Prostate gland (tissue), 2 donors: ENCODE measurements at regions not wholly inside any gene's neighbourhood (a gene's known extent, or its start where the extent isn't known, plus 50 kb on each side); places are given as distances from the start of the nearest gene placed in this dataset.

Experiments
- POLR2AphosphoS5 ChIP-seq: sonication (generic); formaldehyde crosslinking; IDR thresholded peaks from one replicate; pipeline ENCODE4 v1.6.1; 2017; ENCODE audit warnings: antibody characterized with exemption
- TF ChIP-seq, protein P1 (sequence below), 4 experiments: fragments of 200-600 bp in 2 of 4; fragments of 450-650 bp in 2 of 4; sonication (generic) in 2 of 4; IDR thresholded peaks; 1 replicate in 3 of 4; 2 replicates in 1 of 4; pipeline ENCODE4 v1.5.1; 2016 to 2019; ENCODE audit warnings: antibody characterized with exemption in 4 of 4, mild to moderate bottlenecking in 2 of 4, moderate library complexity in 2 of 4

DNA sequence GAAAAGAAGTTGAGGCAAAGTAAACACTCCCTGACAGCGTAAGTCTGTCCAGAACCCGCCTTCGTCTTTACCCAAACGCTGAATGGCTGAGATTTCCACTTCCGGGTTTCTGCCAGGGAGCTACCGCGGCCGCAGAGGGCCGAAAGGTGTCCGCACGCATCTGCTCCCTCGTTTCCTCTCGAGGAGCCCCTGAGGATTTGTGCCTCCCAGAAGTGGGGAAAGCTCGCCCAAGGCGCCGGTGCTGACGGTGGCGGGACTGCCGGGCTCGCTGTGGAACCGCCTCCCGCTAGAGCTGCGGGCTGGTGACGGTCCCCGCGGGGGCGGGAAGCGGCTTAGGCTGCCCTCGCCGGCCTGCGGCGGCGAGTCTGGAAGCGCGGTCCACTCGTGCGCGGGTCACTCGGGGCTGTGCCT lies 1760.2 kb upstream of the DEFB115 start:
- TF ChIP-seq, protein P1, sequence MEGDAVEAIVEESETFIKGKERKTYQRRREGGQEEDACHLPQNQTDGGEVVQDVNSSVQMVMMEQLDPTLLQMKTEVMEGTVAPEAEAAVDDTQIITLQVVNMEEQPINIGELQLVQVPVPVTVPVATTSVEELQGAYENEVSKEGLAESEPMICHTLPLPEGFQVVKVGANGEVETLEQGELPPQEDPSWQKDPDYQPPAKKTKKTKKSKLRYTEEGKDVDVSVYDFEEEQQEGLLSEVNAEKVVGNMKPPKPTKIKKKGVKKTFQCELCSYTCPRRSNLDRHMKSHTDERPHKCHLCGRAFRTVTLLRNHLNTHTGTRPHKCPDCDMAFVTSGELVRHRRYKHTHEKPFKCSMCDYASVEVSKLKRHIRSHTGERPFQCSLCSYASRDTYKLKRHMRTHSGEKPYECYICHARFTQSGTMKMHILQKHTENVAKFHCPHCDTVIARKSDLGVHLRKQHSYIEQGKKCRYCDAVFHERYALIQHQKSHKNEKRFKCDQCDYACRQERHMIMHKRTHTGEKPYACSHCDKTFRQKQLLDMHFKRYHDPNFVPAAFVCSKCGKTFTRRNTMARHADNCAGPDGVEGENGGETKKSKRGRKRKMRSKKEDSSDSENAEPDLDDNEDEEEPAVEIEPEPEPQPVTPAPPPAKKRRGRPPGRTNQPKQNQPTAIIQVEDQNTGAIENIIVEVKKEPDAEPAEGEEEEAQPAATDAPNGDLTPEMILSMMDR (IDR thresholded peaks at IDR 0.05) = no peak
- peak; percentile 17 for TF ChIP-seq POLR2AphosphoS5
